Posterior cingulate gyrus (tissue), 11 donors: ENCODE measurements at regions not wholly inside any gene's neighbourhood (a gene's known extent, or its start where the extent isn't known, plus 50 kb on each side); places are given as distances from the start of the nearest gene placed in this dataset.
A peak's percentile ranks its signal among the peaks of the same experiment; 100 is the strongest.

Experiments used
- DNase-seq, 10 donors: peaks; one replicate each; pipeline versions ENCODE4 v3.0.0 to v3.0.0-alpha.2; 2020 to 2021; ENCODE audit warnings: mixed read lengths in 3 of 10
- intact Hi-C: fragments of 100-400 bp; cut with DNase I; formaldehyde crosslinking; loops from one replicate; pipeline ENCODE4 v1.15.1; 2023

DNA sequence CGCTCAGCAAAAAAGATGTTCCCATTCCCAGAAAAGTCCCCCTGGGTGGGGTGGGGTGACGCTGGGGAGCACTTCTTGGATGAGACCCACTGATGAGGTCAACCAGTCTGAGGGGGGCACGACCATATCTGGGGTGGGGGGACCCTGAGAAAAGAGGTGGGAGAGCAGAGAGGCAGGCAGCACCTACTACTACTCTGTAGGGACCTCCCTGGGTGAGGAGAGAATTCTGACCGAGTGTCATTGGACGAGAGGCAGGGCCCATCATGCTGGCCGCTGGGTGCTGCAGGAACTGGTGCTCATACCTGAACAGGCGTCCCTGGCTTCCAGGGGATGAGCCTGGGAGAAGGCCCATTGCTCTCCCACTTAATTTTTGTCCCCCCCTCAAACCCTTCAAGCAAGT lies 158.8 kb downstream of the KLF13 start:
- DNase-seq: no peak
- intact Hi-C loops: loop anchor here (5.0 kb wide), 1 partner anchor 823 kb away; no protein-coding TSS in a partner anchor

DNA sequence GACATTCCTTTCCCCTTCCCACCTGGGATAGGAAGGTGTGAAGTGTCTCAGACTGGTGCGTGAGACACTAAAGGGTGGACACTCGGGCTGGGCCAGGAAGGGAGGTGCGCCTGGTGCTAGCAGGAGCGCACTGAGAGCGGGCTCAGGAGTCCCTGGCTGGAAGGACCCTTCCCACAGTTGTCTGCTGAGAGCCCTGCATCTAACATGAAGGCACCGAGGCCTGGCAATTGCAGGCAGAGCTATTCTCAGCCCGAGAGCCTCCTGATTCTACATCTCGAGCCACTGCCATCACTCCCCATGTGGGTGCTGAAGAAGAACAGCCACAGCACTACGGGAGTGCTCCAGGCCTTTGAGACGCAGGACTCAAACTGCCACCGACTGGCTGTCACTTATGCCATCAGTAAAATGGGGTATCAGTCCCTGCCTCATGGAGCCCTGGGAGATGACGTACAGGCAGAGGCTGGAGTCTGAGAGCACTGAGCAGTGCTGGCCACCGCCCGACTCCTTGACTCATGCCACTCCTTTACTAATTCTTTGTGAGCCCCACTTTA lies 159.4 kb downstream of the KLF13 start:
- intact Hi-C loops: loop anchor here (5.0 kb wide), 1 partner anchor 824 kb away; no protein-coding TSS in a partner anchor
- no peak for DNase-seq

DNA sequence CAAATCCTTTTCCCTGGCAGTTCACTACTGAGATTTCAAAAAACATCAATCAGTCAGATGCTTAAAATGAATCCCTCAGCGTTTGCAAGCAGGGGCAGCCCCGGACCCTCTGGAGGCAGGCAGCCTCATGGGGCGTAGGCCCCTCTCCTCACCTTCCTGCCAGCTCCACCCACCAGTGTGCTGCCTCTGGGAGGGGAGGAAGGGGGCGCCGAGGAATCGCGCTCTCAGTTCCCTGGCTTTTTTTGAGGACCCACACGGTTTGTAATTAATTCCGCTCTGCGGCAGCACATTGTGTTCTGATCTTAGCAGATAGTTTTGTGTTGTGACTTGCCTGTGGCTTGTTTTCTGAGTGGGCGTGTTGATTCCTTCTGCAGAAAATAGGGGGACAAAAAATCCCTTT lies 159.9 kb downstream of the KLF13 start:
- intact Hi-C loops: loop anchor here (5.0 kb wide), 1 partner anchor 824 kb away; no protein-coding TSS in a partner anchor
- no peak for DNase-seq

DNA sequence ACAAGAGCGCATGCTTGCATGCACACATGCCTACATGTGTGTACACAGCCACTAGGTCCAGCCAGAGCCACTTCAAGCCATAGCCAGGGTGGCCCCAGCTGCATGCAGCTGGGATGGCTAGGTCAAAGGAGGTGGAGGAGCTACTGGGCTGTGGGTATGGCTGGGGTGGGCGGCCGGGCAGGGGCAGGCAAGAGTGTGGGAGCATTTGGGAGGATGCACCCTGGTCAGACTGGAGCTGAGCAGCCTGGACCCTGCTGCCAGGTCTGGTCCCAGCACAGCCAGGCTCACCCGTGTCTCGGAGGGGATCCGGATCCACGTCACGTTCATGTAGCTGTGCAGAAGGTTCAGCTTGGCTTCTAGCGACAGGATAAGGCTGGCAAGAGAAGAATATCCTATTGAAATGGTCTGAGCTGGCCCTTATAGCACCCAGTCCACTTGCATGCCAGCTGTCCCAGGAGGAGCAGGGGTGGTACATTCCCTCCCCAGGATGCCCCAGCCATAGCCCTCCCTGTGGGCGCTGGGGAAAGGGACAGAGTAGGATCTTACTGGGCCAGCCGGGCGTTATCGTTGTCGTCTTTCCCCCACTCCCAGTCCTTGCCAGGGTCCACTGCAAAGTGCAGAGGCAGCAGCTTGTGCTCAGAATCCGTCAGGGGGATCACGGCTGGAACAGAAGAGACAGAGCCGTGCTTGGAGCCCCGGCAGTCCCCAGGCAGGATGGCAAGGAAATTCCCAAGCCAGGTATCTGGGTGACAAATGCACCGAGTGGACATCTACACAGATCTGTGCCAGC lies 160.5 kb downstream of the KLF13 start:
- intact Hi-C loops: loop anchor here (5.0 kb wide), 1 partner anchor 825 kb away; no protein-coding TSS in a partner anchor
- DNase-seq: no peak

DNA sequence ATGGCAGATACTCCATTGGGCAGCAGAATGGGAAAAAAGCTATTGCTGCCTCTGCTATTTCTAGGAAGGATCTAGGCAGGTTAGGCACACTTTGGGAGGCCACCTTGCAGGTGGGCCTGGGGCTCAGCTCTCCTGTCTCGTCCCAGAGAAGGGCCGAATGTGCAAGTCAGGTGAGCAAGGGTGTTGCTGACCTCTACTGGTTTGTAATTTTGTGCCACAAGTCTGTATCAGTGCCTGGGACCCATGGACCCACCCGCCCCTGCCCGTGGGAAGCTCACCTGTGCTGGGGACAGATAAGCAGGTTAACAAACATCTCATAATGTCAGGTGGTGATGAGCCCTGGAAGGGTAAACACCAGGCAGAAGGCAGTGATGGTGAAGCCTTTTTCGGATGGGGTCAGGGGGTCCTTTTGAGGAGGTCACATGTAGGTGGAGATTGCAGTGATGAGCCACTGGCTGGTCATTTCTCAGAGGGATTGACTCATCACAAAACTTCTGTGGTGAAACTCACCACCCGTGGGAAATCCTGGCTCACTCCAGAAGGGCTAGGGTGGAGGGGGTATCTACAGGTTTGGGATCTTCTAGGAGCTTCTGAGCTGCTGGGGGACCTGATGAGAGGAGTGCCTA lies 161.3 kb downstream of the KLF13 start:
- peak in 1 of 10 donors; percentile 54 for DNase-seq
- intact Hi-C loops: loop anchor here (2.0 to 5.0 kb wide), 2 partner anchors 281 to 826 kb away; no protein-coding TSS in a partner anchor

DNA sequence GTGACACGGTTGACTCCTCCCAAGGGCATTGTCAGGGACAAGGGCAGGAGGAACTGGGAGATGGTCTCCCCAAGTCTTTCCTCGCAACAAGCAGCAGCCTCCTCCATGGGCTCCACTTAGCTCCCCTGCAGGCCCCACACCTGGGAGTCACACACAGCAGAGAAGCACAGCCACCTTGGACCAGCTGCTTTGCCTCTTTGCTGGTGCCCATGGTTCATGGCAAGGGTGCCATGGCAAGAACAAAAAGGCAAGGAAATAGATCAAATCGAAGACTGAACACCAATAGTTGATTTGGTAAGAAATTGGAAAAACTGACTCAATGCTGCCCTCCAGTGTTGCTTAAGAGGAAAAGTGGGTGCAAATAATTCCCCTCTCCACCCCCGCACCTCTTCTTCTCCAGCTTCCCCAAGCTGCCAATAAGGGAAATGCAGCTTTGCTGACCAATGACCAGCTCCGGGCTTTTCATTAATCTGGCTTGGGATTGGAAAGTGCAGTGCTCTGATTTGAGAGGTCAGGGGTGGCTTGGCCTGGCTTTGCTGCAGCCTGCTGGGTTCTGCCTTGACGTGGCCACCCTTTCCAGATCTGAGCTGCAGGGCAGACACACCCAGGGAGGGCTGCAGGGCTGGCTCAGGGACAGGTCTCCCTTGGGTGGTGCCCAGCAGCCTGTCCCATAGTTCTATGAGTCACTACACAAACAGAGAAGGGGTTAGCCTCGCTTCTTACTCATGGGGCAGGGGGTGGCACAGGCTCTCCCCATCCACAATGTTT lies 162.0 kb downstream of the KLF13 start:
- intact Hi-C loops: loop anchor here (2.0 to 5.0 kb wide), 2 partner anchors 282 to 826 kb away; no protein-coding TSS in a partner anchor
- DNase-seq: peak in 3 of 10 donors; percentile 42 to 89 (median 72)

DNA sequence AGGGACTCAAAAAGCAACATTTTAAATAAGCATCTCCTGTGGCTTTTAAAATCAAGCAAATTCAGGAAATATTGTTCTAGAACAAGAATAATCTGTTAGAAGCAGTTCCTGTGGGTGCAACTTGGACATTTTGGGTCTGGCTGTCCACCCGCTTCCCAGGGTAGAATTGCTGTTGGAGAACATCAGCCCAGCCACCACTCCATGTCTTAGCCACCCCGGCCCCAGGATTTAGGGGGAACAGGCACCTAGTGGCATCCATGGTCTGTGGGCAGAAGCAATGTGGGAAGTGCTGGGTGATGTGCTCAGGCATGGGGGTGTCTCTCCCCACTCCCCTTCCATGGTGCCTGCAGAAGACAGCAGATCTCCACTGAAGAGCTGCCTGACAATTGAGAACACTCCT lies 162.6 kb downstream of the KLF13 start:
- intact Hi-C loops: loop anchor here (2.0 to 5.0 kb wide), 2 partner anchors 282 to 827 kb away; no protein-coding TSS in a partner anchor
- peak in 1 of 10 donors; percentile 45 for DNase-seq

DNA sequence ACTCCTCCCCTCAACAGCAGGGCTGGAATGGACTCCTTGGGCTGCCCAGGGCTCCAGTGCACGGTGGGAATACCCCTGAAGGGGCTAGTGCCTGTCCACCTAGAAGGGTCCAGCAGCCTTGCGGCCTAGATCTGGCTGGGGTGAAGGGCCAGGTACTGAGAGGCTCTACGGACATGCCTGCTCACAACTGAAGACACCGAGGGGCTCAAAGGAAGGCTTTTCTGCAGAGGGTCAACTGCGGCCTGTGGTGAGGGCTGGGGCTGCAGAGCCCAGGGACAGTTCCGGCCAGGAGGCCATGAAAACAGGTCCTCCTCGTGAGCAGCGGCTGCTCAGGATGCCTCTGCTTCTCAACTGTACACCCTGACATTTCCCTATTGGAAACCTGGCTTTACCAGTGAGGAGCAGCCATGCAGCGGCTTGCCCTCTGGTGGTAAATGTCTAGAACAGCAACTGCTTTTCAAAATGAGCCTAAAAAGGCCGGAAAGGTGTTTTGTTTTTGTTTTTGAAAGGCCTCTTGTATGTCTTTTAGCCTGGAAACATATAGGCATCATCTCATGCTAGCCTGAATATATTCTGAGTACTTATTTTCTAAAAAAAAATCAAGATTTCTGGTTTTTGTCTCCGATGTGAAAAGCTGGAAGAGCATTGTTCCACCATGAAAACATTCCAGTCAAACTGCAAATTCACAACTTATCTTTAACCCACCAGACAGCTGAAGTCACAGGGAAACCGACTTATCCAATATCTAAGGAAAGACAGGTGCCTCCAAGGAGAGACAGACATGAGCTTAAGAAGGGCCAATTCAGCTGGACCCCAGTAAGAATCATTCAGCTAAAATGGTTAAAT lies 163.4 kb downstream of the KLF13 start:
- intact Hi-C loops: loop anchor here (2.0 to 10.0 kb wide), 3 partner anchors 283 to 828 kb away; no protein-coding TSS in a partner anchor
- peak in 3 of 10 donors; percentile 41 to 92 (median 79) for DNase-seq

DNA sequence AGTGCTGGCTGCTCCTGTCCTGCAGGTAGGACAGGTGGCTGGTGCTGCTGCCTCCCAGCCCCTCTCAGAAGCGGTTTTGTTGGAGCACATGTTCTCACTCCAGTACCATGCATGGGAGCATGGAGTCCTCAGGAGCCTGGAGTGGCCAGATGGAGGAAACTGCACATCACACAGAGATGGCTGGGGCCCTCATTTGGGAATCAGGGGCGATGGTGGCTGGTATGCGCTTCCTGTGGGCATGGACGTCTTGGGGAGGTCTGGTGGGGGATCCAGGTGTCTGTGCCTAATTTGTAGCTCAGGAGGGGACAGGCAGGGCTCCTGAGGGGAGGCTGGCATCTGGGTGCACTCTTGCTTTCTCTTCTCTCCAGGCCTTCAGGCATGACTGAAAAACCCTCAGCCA lies 168.2 kb downstream of the KLF13 start:
- intact Hi-C loops: loop anchor here (10.0 kb wide), 1 partner anchor 480 kb away; no protein-coding TSS in a partner anchor
- DNase-seq: peak in 1 of 10 donors; percentile 29

DNA sequence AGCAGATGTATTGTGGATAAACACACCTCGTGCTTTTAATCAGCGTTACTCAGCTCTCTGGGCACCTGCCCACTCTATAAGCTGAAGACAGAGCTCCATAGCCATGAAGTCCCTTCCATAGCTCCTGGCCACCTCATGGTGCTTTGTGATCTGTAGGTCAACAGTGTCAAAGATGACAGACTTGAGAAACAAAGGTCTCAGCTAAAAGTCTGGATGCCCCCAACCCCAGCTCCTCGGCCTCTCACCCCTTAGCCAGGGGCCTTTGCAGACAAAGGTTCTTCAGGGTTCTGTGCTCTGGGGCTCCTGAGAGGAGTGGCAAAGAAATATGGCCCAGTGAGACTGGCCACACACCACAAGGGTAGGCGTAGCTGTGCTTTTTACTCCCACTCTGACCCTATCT lies 168.6 kb downstream of the KLF13 start:
- intact Hi-C loops: loop anchor here (10.0 kb wide), 1 partner anchor 480 kb away; no protein-coding TSS in a partner anchor

DNA sequence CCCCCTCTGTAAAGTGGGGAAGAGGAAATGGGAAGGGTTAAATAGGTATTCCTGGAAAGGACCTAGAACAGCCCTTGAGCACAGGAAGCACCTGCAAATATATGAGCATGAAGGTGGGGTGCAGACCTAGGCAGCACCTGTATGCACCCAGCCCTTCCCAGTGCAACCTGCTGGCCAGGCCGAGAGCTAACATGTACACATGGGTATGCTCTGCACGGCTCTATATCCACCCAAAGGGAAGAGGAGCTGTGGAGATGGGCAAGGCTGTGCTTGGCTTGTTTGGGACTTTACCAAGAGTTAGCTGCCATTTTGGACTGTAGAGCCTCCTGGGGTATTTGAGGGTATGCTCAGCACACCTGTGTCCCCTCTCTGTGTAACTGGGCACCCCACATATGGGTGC lies 171.2 kb downstream of the KLF13 start:
- no peak for DNase-seq
- intact Hi-C loops: loop anchor here (10.0 kb wide), 1 partner anchor 477 kb away; no protein-coding TSS in a partner anchor

More for the DNA sequence above, 168.6 kb downstream of the KLF13 start:
- DNase-seq: no peak

DNA sequence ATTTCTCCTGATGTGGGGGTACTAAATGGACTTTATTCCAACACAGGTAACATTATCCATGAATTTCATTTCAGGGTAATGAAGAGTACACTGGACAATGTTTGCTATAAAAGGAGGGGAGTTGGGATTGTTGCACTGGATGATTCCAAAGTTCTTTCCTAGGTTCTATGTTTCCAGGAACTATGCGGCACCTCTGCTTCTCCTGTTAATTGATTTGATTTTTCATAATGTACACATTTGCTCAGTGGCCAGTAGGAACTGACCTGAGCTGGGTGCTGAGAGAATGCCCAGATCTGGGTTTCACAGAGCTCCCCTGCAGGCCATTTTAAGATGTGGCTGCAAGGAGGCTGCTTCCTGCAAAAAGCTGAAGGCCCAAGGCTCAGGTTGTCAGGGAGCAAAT lies 171.7 kb downstream of the KLF13 start:
- intact Hi-C loops: loop anchor here (10.0 kb wide), 1 partner anchor 476 kb away; no protein-coding TSS in a partner anchor
- peak in 1 of 10 donors; percentile 39 for DNase-seq

DNA sequence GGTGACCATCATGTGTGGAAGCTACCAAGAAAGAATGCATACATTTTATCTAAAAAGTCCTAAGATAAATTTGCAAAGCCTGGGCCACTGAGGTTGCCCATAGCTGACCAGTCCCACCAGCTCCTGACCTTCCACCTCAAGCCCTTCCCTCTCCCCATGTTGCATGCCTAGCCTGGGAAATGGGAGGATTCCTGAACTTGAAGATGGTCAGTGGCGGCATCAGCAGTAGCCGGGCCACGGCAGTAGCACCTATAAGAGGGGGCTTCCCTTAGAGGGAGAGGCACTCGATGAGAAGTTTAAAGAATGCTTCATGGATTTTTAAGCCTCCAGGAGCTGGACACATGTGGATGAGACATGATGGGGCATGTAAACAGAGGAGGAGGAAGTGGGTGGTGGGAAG lies 172.1 kb downstream of the KLF13 start:
- no peak for DNase-seq
- intact Hi-C loops: loop anchor here (10.0 kb wide), 1 partner anchor 476 kb away; no protein-coding TSS in a partner anchor

DNA sequence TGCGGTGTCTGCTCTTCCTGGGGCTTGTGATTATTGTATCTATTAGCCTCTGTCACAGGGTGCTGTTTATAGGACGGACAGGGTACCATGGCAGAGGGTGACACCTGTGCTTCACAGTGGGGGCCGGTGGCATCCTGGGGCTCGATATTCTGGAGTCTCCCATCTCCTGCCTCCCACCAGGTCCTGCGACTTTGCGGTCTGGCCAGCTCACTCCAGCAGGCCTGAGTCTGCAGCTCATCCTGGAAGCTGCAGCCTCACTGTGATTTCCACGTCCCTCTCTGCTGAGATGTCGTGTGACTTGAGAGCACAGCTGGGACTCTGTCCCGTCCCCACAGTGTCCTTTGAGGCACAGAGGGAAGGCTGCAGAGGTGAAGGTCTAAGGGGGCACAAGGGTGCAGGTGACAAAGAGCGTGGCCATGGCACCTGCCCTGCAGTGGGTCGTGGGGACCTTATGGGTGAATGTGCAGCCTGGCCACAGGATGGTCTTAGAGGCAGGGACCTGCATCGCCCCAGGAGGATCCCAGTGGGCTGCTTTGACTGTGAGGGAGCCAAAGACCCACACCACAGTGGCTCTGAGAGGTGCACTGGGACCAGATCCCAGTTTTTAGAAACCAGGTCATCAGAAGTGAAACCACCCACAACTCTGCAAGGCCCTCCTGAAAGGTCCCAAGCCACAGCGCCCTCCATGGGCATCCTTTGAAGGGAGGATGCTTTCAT lies 172.8 kb downstream of the KLF13 start:
- intact Hi-C loops: loop anchor here (10.0 kb wide), 1 partner anchor 475 kb away; no protein-coding TSS in a partner anchor
- peak in 1 of 10 donors; percentile 79 for DNase-seq

DNA sequence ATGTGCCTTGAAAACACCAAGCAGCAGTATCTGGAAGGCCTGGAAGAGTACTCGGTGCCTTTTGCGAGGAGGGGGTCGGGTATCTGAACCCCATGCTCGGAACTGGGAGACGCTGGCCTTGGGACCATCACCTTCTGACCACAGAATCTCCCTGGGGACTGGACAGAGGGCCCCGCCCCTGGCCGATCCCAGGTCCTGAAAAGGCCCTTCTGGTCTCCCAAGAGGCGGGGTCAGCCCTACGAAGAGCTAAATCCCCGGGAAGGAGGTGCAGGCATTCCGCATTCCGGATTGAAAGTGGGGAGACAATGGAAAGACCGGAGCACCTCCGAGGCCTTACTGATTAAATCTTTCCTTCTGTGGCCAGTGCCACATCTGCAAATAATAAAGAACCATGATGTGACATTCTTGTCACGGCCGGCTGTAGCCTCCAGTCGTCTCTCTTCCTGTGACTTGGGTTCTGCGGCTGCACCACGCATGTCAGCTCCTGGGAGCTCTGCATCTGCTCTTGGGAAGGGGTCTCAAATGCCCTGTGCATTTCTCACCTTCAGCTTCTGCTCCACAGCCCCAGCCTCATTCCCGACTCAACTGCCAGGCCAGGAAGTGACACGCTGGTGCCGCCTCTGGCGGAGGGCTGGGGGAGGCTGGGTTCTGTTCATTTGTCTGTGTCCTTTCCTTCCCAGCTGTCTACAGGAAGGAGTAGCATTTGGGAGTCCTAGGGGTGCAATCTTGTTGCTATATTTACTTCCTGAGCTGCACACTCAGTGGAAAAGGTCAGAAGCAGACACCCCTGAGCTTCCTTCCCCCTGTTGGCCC lies 173.5 kb downstream of the KLF13 start:
- DNase-seq: peak in 1 of 10 donors; percentile 33

DNA sequence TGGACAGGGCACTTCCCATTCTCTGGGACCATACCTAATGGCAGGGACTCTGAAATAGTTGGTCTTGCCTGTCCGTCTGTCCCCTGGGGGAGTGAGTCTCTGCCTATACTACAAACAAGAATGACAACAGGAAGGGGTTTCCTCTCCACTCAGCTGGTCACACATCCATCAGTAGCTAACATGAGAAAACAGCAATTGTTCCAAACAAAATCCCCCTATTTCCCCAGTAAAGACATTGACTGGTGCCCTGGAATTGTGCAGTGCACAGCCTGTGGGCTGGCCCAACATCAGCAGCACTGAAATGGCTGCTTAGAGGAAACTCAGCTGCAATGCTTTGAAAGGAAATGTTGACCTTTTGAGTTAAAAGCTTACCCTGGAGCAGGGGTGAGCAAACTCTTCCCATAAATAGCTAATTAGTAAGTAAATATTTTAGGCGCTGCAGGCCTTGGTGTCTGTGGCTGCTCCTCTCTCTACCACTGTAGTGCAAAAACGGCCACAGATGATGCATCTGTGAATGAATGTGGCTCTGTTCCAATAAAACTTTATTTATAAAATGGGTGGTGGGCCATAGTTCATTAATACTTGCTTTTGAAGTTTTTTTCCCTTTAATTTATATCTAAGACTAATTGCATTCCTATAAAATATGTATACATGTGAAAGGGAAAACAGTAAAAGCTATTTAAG lies 174.3 kb downstream of the KLF13 start:
- DNase-seq: no peak
- intact Hi-C loops: no loop called here

More for the DNA sequence above, 173.5 kb downstream of the KLF13 start:
- intact Hi-C loops: loop anchor here (10.0 kb wide), 1 partner anchor 475 kb away; no protein-coding TSS in a partner anchor
